HG02840 (cell line): ENCODE measurements at regions not wholly inside any gene's neighbourhood (a gene's known extent, or its start where the extent isn't known, plus 50 kb on each side); places are given as distances from the start of the nearest gene placed in this dataset.
"Not testable (repeated sequence)": the region's sequence is repeated elsewhere in the genome, so short reads cannot be mapped to it uniquely, and the experiment has no call there.

Experiments used
- ATAC-seq: cut with Tn5 transposase; IDR thresholded peaks from one replicate; pipeline ENCODE4 v1.9.1; 2021; ENCODE audit warnings: mild to moderate bottlenecking, moderate library complexity, moderate number of reproducible peaks; ENCODE audit not compliant: unreplicated experiment, low FRiP score

GRCh38 chr5:33195431-33196165 lies 245.2 kb upstream of the TARS1 start:
- no peak for ATAC-seq

- ATAC-seq: no peak
These were observed 241.9 kb upstream of the TARS1 start for GRCh38 chr5:33198836-33199235.

GRCh38 chr5:33203931-33204330 lies 236.8 kb upstream of the TARS1 start:
- no peak for ATAC-seq

GRCh38 chr5:33205079-33205478 lies 235.7 kb upstream of the TARS1 start:
- ATAC-seq: no peak

- ATAC-seq: no peak
These were observed 234.9 kb upstream of the TARS1 start for GRCh38 chr5:33205727-33206410.

GRCh38 chr5:33206962-33207506 lies 233.7 kb upstream of the TARS1 start:
- no peak for ATAC-seq

- no peak for ATAC-seq
These were observed 231.5 kb upstream of the TARS1 start for GRCh38 chr5:33209252-33209651.

GRCh38 chr5:33210221-33210620 lies 230.5 kb upstream of the TARS1 start:
- not testable (repeated sequence) for ATAC-seq

- no peak for ATAC-seq
These were observed 229.8 kb upstream of the TARS1 start for GRCh38 chr5:33210978-33211377.

GRCh38 chr5:33212439-33212838 lies 228.3 kb upstream of the TARS1 start:
- ATAC-seq: no peak

- ATAC-seq: no peak
These were observed 227.9 kb upstream of the TARS1 start for GRCh38 chr5:33212900-33213299.

- no peak for ATAC-seq
These were observed 217.0 kb upstream of the TARS1 start for GRCh38 chr5:33223563-33224284.

GRCh38 chr5:33224285-33224961 lies 216.3 kb upstream of the TARS1 start:
- no peak for ATAC-seq

GRCh38 chr5:33227247-33227646 lies 213.5 kb upstream of the TARS1 start:
- no peak for ATAC-seq

GRCh38 chr5:33227746-33228145 lies 213.0 kb upstream of the TARS1 start:
- ATAC-seq: no peak

GRCh38 chr5:33228149-33228548 lies 212.6 kb upstream of the TARS1 start:
- no peak for ATAC-seq

GRCh38 chr5:33229216-33229615 lies 211.5 kb upstream of the TARS1 start:
- no peak for ATAC-seq

- no peak for ATAC-seq
These were observed 210.2 kb upstream of the TARS1 start for GRCh38 chr5:33230467-33231078.

- no peak for ATAC-seq
These were observed 209.5 kb upstream of the TARS1 start for GRCh38 chr5:33231214-33231710.

- no peak for ATAC-seq
These were observed 208.8 kb upstream of the TARS1 start for GRCh38 chr5:33231935-33232334.
